NB4 (cell line): ENCODE measurements at regions not wholly inside any gene's neighbourhood (a gene's known extent, or its start where the extent isn't known, plus 50 kb on each side); places are given as distances from the start of the nearest gene placed in this dataset.
"Not testable (repeated sequence)": the region's sequence is repeated elsewhere in the genome, so short reads cannot be mapped to it uniquely, and the experiment has no call there.

Source experiments
- DNase-seq: peaks from one replicate; pipeline ENCODE4 v3.0.0; 2010; ENCODE audit warnings: low read depth
- H3K4me3 ChIP-seq: one replicate; pipeline ENCODE4 v1.5.1; 2011; ENCODE audit warnings: mild to moderate bottlenecking, low read depth, low read length, moderate library complexity
- CTCF ChIP-seq: IDR thresholded peaks from one replicate; pipeline ENCODE4 v1.5.1; 2012; ENCODE audit warnings: low read depth, low read length
- MAX ChIP-seq: IDR thresholded peaks from 2 replicates; pipeline ENCODE4 v1.6.1; 2011; ENCODE audit warnings: low read depth, low read length
- MYC ChIP-seq: IDR thresholded peaks from 2 replicates; pipeline ENCODE4 v1.6.1; 2011; ENCODE audit warnings: low read depth, low read length
- POLR2A ChIP-seq: IDR thresholded peaks from 2 replicates; pipeline ENCODE4 v1.6.1; 2011; ENCODE audit warnings: mild to moderate bottlenecking; ENCODE audit not compliant: insufficient read length; ENCODE audit errors: extremely low read depth

GRCh38 chrX:750263-750662 is 119.7 kb downstream of the SHOX start:
- TF ChIP-seq MYC (no peak), CTCF (no peak), MAX (no peak), POLR2A (no peak)

GRCh38 chrX:747176-747575 is 116.6 kb downstream of the SHOX start:
- TF ChIP-seq MAX (no peak), MYC (no peak), CTCF (no peak), POLR2A (no peak)
- no peak for DNase-seq
- no peak overlapping the region for H3K4me3 ChIP-seq

More at GRCh38 chrX:750263-750662, 119.7 kb downstream of the SHOX start:
- no peak for DNase-seq
- no peak overlapping the region for H3K4me3 ChIP-seq

- no peak for TF ChIP-seq POLR2A
- TF ChIP-seq MYC = no peak
- TF ChIP-seq MAX = no peak
- no peak for TF ChIP-seq CTCF
- H3K4me3 ChIP-seq = no peak overlapping the region
- DNase-seq = no peak
These were observed 109.0 kb downstream of the SHOX start for GRCh38 chrX:739611-740010.

- H3K4me3 ChIP-seq, DNase-seq: not testable (repeated sequence)
These were observed 106.4 kb downstream of the SHOX start for GRCh38 chrX:737021-737420.

GRCh38 chrX:734362-734761 is 103.8 kb downstream of the SHOX start:
- no peak overlapping the region for H3K4me3 ChIP-seq
- no peak for DNase-seq
- TF ChIP-seq POLR2A (no peak), MAX (no peak), MYC (no peak), CTCF (no peak)

GRCh38 chrX:733961-734360 is 103.4 kb downstream of the SHOX start:
- TF ChIP-seq MYC (no peak), POLR2A (no peak), CTCF (no peak), MAX (no peak)
- no peak for DNase-seq
- no peak overlapping the region for H3K4me3 ChIP-seq
